ENCODE measurements at regions not wholly inside any gene's neighbourhood (a gene's known extent, or its start where the extent isn't known, plus 50 kb on each side); places are given as distances from the start of the nearest gene placed in this dataset.
"Not testable (repeated sequence)": the region's sequence is repeated elsewhere in the genome, so short reads cannot be mapped to it uniquely, and the experiment has no call there.

- TF ChIP-seq CTCF (IDR thresholded peaks at IDR 0.05; ENCODE audit: control insufficient read depth, insufficient read depth, low read depth, low read length, missing control alignments): no peak
- H3K4me3 ChIP-seq (ENCODE audit: control insufficient read depth, low read depth, low read length): no peak overlapping the region
- DNase-seq (ENCODE audit: low read depth): no peak
Observed at GRCh38 chr15:29994284-29994683, 88.5 kb upstream of the GOLGA8J start.

- no peak for TF ChIP-seq CTCF (IDR thresholded peaks at IDR 0.05; ENCODE audit: control insufficient read depth, insufficient read depth, low read depth, low read length, missing control alignments)
Observed at GRCh38 chr15:29990954-29991353, 91.8 kb upstream of the GOLGA8J start.

GRCh38 chr15:29990035-29990434 is 92.7 kb upstream of the GOLGA8J start:
- TF ChIP-seq CTCF (IDR thresholded peaks at IDR 0.05; ENCODE audit: control insufficient read depth, insufficient read depth, low read depth, low read length, missing control alignments): no peak

More at GRCh38 chr15:29990954-29991353, 91.8 kb upstream of the GOLGA8J start:
- no peak for DNase-seq (ENCODE audit: low read depth)
- H3K4me3 ChIP-seq (ENCODE audit: control insufficient read depth, low read depth, low read length): no peak overlapping the region

GRCh38 chr15:29988701-29989100 is 94.1 kb upstream of the GOLGA8J start:
- no peak overlapping the region for H3K4me3 ChIP-seq (ENCODE audit: control insufficient read depth, low read depth, low read length)
- TF ChIP-seq CTCF (IDR thresholded peaks at IDR 0.05; ENCODE audit: control insufficient read depth, insufficient read depth, low read depth, low read length, missing control alignments): no peak

More at GRCh38 chr15:29990035-29990434, 92.7 kb upstream of the GOLGA8J start:
- H3K4me3 ChIP-seq (ENCODE audit: control insufficient read depth, low read depth, low read length): no peak overlapping the region
- no peak for DNase-seq (ENCODE audit: low read depth)

GRCh38 chr15:29986946-29987345 is 95.8 kb upstream of the GOLGA8J start:
- no peak for TF ChIP-seq CTCF (IDR thresholded peaks at IDR 0.05; ENCODE audit: control insufficient read depth, insufficient read depth, low read depth, low read length, missing control alignments)
- DNase-seq (ENCODE audit: low read depth): no peak
- no peak overlapping the region for H3K4me3 ChIP-seq (ENCODE audit: control insufficient read depth, low read depth, low read length)

More at GRCh38 chr15:29988701-29989100, 94.1 kb upstream of the GOLGA8J start:
- DNase-seq (ENCODE audit: low read depth): no peak

- H3K4me3 ChIP-seq (ENCODE audit: control insufficient read depth, low read depth, low read length): no peak overlapping the region
- DNase-seq (ENCODE audit: low read depth): no peak
- TF ChIP-seq CTCF (IDR thresholded peaks at IDR 0.05; ENCODE audit: control insufficient read depth, insufficient read depth, low read depth, low read length, missing control alignments): no peak
Observed at GRCh38 chr15:29978411-29979382, 104.1 kb upstream of the GOLGA8J start.

GRCh38 chr15:29974056-29974455 is 108.7 kb upstream of the GOLGA8J start:
- H3K4me3 ChIP-seq (ENCODE audit: control insufficient read depth, low read depth, low read length); DNase-seq (ENCODE audit: low read depth): not testable (repeated sequence)
